Neural crest cell (in vitro differentiated cells): ENCODE measurements at regions not wholly inside any gene's neighbourhood (a gene's known extent, or its start where the extent isn't known, plus 50 kb on each side); places are given as distances from the start of the nearest gene placed in this dataset.

Experiments
- DNase-seq: peaks from one replicate; pipeline ENCODE4 v3.0.0; 2021; ENCODE audit warnings: low read depth, mixed read lengths, low spot score
- H3K27ac Mint-ChIP-seq: one replicate; pipeline ENCODE4 v1.8.0; 2021; ENCODE audit warnings: mild to moderate bottlenecking, mixed read lengths; ENCODE audit not compliant: unreplicated experiment
- H3K27me3 Mint-ChIP-seq: 2 replicates; pipeline ENCODE4 v1.8.0; 2021; ENCODE audit warnings: low read depth, mild to moderate bottlenecking, mixed read lengths
- H3K36me3 Mint-ChIP-seq: 2 replicates; pipeline ENCODE4 v1.8.0; 2021; ENCODE audit warnings: low read depth, mild to moderate bottlenecking, mixed read lengths
- H3K4me1 Mint-ChIP-seq: 2 replicates; pipeline ENCODE4 v1.8.0; 2021; ENCODE audit warnings: mixed read lengths
- H3K4me3 Mint-ChIP-seq: one replicate; pipeline ENCODE4 v1.8.0; 2021; ENCODE audit warnings: mild to moderate bottlenecking, mixed read lengths
- H3K9me3 Mint-ChIP-seq: 2 replicates; pipeline ENCODE4 v1.8.0; 2021; ENCODE audit warnings: mixed read lengths
- CTCF ChIP-seq: fragments of 200-600 bp; sonication (generic); conservative IDR thresholded peaks from 2 replicates; pipeline ENCODE4 v1.5.0; 2021; ENCODE audit warnings: antibody characterized with exemption, mild to moderate bottlenecking

- Mint-ChIP-seq H3K4me3 (no peak overlapping the region), H3K36me3 (no peaks in the 10 kb centered on the region), H3K27me3 (no peaks in the 10 kb centered on the region), H3K4me1 (peaks cover 7% of the 10 kb centered on the region), H3K9me3 (no peaks in the 10 kb centered on the region), H3K27ac (no peak overlapping the region)
- no peak for DNase-seq
- TF ChIP-seq CTCF = no peak
Observed at GRCh38 chr5:17042041-17042440, 106.0 kb upstream of the MYO10 start.

DNA sequence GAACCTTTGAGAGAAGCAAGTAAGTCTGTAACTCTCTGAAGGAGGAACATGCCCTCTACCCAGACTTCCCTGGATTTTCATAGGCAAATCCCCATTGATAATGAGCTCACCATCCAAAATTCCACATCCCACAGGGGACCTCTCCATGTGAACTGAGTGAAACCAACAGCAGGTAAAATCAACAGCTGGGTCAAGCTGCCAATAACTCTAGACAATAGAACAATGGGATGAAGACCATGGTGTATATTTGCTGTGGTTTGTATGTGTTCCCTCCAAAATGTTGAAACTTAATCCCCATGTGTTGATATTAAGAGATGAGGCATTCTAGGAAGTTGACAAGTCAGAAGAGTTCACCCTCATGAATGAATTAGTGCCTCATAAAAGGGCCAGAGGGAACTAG, 110.2 kb upstream of the MYO10 start:
- no peak for TF ChIP-seq CTCF
- no peak overlapping the region for H3K27ac Mint-ChIP-seq
- H3K9me3 Mint-ChIP-seq = no peaks in the 10 kb centered on the region
- H3K27me3 Mint-ChIP-seq = no peaks in the 10 kb centered on the region
- H3K36me3 Mint-ChIP-seq = no peaks in the 10 kb centered on the region
- H3K4me3 Mint-ChIP-seq = no peak overlapping the region
- no peak for DNase-seq
- no peaks in the 10 kb centered on the region for H3K4me1 Mint-ChIP-seq

DNA sequence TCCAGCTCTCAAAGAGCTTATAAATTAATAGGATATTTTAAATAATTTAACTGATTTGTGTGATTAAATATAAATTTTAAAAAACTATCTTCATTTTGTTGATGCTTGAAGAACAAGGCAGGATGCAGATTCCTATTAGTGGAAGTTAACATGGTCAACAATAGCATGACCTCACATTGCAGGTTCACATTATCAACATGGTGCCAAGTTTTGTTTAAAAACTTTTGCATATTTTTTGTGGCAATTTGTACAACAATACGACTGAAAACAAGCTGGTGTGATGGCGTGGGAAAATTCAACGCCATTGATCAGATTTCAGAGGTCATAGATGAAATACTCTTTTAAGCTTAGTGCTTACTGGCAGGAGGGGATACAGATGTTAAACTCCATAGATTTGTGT, 114.1 kb upstream of the MYO10 start:
- no peaks in the 10 kb centered on the region for H3K4me1 Mint-ChIP-seq
- no peaks in the 10 kb centered on the region for H3K27me3 Mint-ChIP-seq
- H3K27ac Mint-ChIP-seq = no peak overlapping the region
- no peak overlapping the region for H3K4me3 Mint-ChIP-seq
- H3K9me3 Mint-ChIP-seq = no peaks in the 10 kb centered on the region
- no peak for DNase-seq
- no peak for TF ChIP-seq CTCF
- H3K36me3 Mint-ChIP-seq = no peaks in the 10 kb centered on the region

- DNase-seq = no peak
- Mint-ChIP-seq H3K9me3 (no peaks in the 10 kb centered on the region), H3K4me1 (peaks cover 7% of the 10 kb centered on the region), H3K27me3 (no peaks in the 10 kb centered on the region), H3K27ac (no peak overlapping the region), H3K4me3 (no peak overlapping the region), H3K36me3 (no peaks in the 10 kb centered on the region)
- TF ChIP-seq CTCF = no peak
Observed at GRCh38 chr5:17054911-17055310, 118.8 kb upstream of the MYO10 start.

- no peak for DNase-seq
- Mint-ChIP-seq H3K9me3 (no peaks in the 10 kb centered on the region), H3K27ac (peak overlapping the region; percentile 32), H3K27me3 (no peaks in the 10 kb centered on the region), H3K4me1 (peaks cover 7% of the 10 kb centered on the region), H3K36me3 (no peaks in the 10 kb centered on the region), H3K4me3 (no peak overlapping the region)
- no peak for TF ChIP-seq CTCF
Observed at GRCh38 chr5:17056141-17056631, 120.1 kb upstream of the MYO10 start.

DNA sequence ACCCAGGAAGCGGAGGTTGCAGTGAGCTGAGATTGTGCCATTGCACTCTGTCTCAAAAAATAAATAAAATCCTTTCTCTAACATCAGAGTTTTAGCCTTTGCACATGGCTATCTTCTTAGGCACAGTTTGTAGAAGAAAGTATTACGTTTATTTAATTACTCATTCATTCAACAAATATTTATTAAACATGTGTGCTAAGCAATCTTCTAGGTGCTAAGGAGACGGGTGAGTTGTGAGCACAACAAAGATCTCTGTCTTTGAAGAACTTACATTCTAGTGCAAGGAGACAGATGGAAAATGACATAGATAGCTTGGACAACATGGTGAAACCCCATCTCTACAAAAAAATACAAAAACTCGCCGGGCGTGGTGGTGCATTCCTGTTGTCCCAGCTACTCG, 122.3 kb upstream of the MYO10 start:
- Mint-ChIP-seq H3K4me1 (peaks cover 7% of the 10 kb centered on the region), H3K36me3 (no peaks in the 10 kb centered on the region), H3K27ac (no peak overlapping the region), H3K9me3 (no peaks in the 10 kb centered on the region), H3K27me3 (no peaks in the 10 kb centered on the region), H3K4me3 (no peak overlapping the region)
- no peak for DNase-seq
- no peak for TF ChIP-seq CTCF
